Thyroid gland (tissue), 4 donors: ENCODE measurements at regions not wholly inside any gene's neighbourhood (a gene's known extent, or its start where the extent isn't known, plus 50 kb on each side); places are given as distances from the start of the nearest gene placed in this dataset.

Experiments
- POLR2A ChIP-seq, 2 donors: fragments of 450-650 bp; IDR thresholded peaks; one replicate each; pipeline ENCODE4 v1.6.1; 2017; ENCODE audit warnings: antibody characterized with exemption in 2 of 2, mild to moderate bottlenecking in 2 of 2, moderate library complexity in 1 of 2
- TF ChIP-seq, protein P1 (sequence below), 6 experiments: fragments of 200-600 bp in 3 of 6; fragments of 450-650 bp in 3 of 6; sonication (generic) in 3 of 6; IDR thresholded peaks; one replicate each; pipeline ENCODE4 v1.5.1; 2016 to 2019; ENCODE audit warnings: antibody characterized with exemption in 6 of 6, mild to moderate bottlenecking in 2 of 6, inconsistent platforms in 1 of 6, moderate library complexity in 1 of 6

DNA sequence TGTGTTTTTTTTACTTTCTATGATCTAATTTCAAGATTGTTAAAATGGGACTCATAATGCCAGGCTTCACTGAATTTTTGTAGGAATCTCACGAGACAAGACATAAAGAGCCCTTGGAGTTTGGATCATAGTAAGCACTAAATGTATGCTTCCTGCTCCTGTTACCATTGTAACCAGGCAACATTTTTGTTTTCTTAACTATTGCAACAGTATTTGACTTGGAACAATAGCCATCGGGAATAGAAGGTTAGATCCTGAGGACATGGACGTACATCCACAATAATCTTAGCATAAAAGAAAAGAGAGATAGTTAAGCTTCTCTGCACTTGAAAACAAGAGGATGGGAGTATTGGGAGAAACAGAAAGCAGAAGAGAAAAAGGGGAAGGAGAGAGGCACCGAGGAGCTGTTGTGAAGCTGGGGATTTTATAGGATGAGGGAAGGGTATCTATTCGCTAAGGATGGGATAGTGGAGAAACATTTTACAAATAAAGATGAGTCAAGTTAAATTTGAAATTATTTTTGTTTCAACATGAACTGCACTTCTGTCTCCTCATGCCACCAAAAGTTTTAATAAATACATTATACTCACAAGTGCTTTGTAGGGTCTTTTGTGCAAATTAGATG, 131.4 kb downstream of the TMCO5A start:
- TF ChIP-seq, protein P1, sequence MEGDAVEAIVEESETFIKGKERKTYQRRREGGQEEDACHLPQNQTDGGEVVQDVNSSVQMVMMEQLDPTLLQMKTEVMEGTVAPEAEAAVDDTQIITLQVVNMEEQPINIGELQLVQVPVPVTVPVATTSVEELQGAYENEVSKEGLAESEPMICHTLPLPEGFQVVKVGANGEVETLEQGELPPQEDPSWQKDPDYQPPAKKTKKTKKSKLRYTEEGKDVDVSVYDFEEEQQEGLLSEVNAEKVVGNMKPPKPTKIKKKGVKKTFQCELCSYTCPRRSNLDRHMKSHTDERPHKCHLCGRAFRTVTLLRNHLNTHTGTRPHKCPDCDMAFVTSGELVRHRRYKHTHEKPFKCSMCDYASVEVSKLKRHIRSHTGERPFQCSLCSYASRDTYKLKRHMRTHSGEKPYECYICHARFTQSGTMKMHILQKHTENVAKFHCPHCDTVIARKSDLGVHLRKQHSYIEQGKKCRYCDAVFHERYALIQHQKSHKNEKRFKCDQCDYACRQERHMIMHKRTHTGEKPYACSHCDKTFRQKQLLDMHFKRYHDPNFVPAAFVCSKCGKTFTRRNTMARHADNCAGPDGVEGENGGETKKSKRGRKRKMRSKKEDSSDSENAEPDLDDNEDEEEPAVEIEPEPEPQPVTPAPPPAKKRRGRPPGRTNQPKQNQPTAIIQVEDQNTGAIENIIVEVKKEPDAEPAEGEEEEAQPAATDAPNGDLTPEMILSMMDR (IDR thresholded peaks at IDR 0.05): no peak
- TF ChIP-seq POLR2A (IDR thresholded peaks at IDR 0.05): no peak
